Transverse colon (tissue), 4 donors: ENCODE measurements at regions not wholly inside any gene's neighbourhood (a gene's known extent, or its start where the extent isn't known, plus 50 kb on each side); places are given as distances from the start of the nearest gene placed in this dataset.

ENCODE experiments used
- DNase-seq: peaks from one replicate; pipeline ENCODE4 v3.0.0-alpha.2; 2019
- H3K27ac ChIP-seq, 4 donors: fragments of 200-600 bp; sonication (generic); 2 replicates each; pipeline ENCODE4 v1.5.1; 2016 to 2018; ENCODE audit warnings: inconsistent platforms in 4 of 4
- H3K27me3 ChIP-seq: fragments of 200-600 bp; sonication (generic); 2 replicates; pipeline ENCODE4 v1.5.1; 2017; ENCODE audit warnings: inconsistent platforms
- H3K36me3 ChIP-seq, 4 donors: fragments of 200-600 bp; sonication (generic); 2 replicates each; pipeline ENCODE4 v1.5.1; 2017 to 2019; ENCODE audit warnings: inconsistent platforms in 4 of 4
- H3K4me1 ChIP-seq, 4 donors: fragments of 200-600 bp; sonication (generic); 2 replicates each; pipeline ENCODE4 v1.5.1; 2017 to 2020; ENCODE audit warnings: inconsistent platforms in 4 of 4
- H3K4me3 ChIP-seq, 4 donors: fragments of 200-600 bp; sonication (generic); 1 replicate in 1 of 4; 2 replicates in 3 of 4; pipeline versions ENCODE4 v1.5.1 to v1.6.1; 2017 to 2019; ENCODE audit warnings: inconsistent platforms in 4 of 4
- H3K9me3 ChIP-seq, 2 donors: fragments of 200-600 bp; sonication (generic); 2 replicates each; pipeline ENCODE4 v1.5.1; 2017 to 2019; ENCODE audit warnings: inconsistent platforms in 2 of 2
- CTCF ChIP-seq, 5 experiments: fragments of 200-600 bp in 3 of 5; fragments of 450-650 bp in 2 of 5; sonication (generic) in 3 of 5; IDR thresholded peaks; 1 replicate in 2 of 5; 2 replicates in 3 of 5; pipeline ENCODE4 v1.5.1; 2016 to 2017; ENCODE audit warnings: antibody characterized with exemption in 5 of 5, inconsistent platforms in 3 of 5, mild to moderate bottlenecking in 2 of 5, moderate library complexity in 1 of 5
- EP300 ChIP-seq: sonication (generic); formaldehyde crosslinking; IDR thresholded peaks from one replicate; pipeline ENCODE4 v1.6.1; 2017; ENCODE audit warnings: antibody characterized with exemption, low read depth
- POLR2A ChIP-seq: fragments of 450-650 bp; IDR thresholded peaks from one replicate; pipeline ENCODE4 v1.6.1; 2016; ENCODE audit warnings: antibody characterized with exemption, mild to moderate bottlenecking, moderate library complexity
- POLR2AphosphoS5 ChIP-seq, 3 donors: sonication (generic); formaldehyde crosslinking; IDR thresholded peaks; one replicate each; pipeline ENCODE4 v1.6.1; 2016; ENCODE audit warnings: antibody characterized with exemption in 3 of 3
- WGBS, 2 donors: methylation state at CpG; one replicate each; pipeline ENCODE4 v1.1.5; 2018; ENCODE audit warnings: low coverage in 1 of 2; 5-methylcytosine and 5-hydroxymethylcytosine counted together
- in situ Hi-C, 4 donors: fragments of 200-750 bp; cut with MboI; loops; one replicate each; pipeline versions ENCODE4 v1.15.0 to v1.15.1; 2017; ENCODE audit warnings: low sequenced_read_pairs in 3 of 4, low pct_ligation_motif_present in 1 of 4, low pct_unique_long_range_greater_than_20kb in 1 of 4
- intact Hi-C: fragments of 100-400 bp; cut with DNase I; formaldehyde crosslinking; loops from one replicate; pipeline ENCODE4 v1.15.1; 2023; ENCODE audit warnings: low total_unique reads

GRCh38 chr16:72236866-72237265 is 64.9 kb upstream of the PMFBP1 start:
- no peak overlapping the region for H3K4me3 ChIP-seq
- no peaks in the 10 kb centered on the region for H3K4me1 ChIP-seq
- H3K27ac ChIP-seq, result no peak overlapping the region
- DNase-seq, result no peak
- TF ChIP-seq EP300, result no peak
- H3K9me3 ChIP-seq, result no peaks in the 10 kb centered on the region
- intact Hi-C loops, result no loop called here
- no peaks in the 10 kb centered on the region for H3K36me3 ChIP-seq
- no peaks in the 10 kb centered on the region for H3K27me3 ChIP-seq
- in situ Hi-C loops, result loop anchor here in 2 of 4 donors (25.0 kb wide), 1 partner anchor 225 kb away; no protein-coding TSS in a partner anchor
- WGBS, 2 donors, result 71 to 84% methylated on average over 2 of the region's 2 CpGs

GRCh38 chr16:72234387-72234786 is 62.4 kb upstream of the PMFBP1 start:
- no peak overlapping the region for H3K4me3 ChIP-seq
- TF ChIP-seq EP300 (no peak), POLR2AphosphoS5 (IDR thresholded peaks at IDR 0.05) (no peak), CTCF (IDR thresholded peaks at IDR 0.05) (no peak), POLR2A (no peak)
- H3K27me3 ChIP-seq, result no peaks in the 10 kb centered on the region
- DNase-seq, result no peak
- in situ Hi-C loops (loop anchor here in 2 of 4 donors (25.0 kb wide), 1 partner anchor 228 kb away; no protein-coding TSS in a partner anchor), intact Hi-C loops (no loop called here)
- no peaks in the 10 kb centered on the region for H3K36me3 ChIP-seq
- H3K27ac ChIP-seq, result no peak overlapping the region
- WGBS, 2 donors, result 34 to 57% methylated on average over 3 to 5 of the region's 5 CpGs
- no peaks in the 10 kb centered on the region for H3K4me1 ChIP-seq
- H3K9me3 ChIP-seq, result no peaks in the 10 kb centered on the region

GRCh38 chr16:72228014-72228413 is 56.1 kb upstream of the PMFBP1 start:
- Histone ChIP-seq H3K27me3 (no peaks in the 10 kb centered on the region), H3K36me3 (no peaks in the 10 kb centered on the region), H3K4me3 (no peak overlapping the region), H3K4me1 (peaks cover 0 to 12% (median 2%) of the 10 kb centered on the region in 4 donors), H3K27ac (no peak overlapping the region), H3K9me3 (no peaks in the 10 kb centered on the region)
- intact Hi-C loops, result no loop called here
- TF ChIP-seq POLR2AphosphoS5 (IDR thresholded peaks at IDR 0.05), result no peak
- no peak for TF ChIP-seq POLR2A
- TF ChIP-seq EP300, result no peak
- no peak for TF ChIP-seq CTCF (IDR thresholded peaks at IDR 0.05)
- WGBS, 2 donors, result 85 to 89% methylated on average over 5 to 8 of the region's 8 CpGs
- no peak for DNase-seq
- in situ Hi-C loops, result loop anchor here in 2 of 4 donors (25.0 kb wide), 1 partner anchor 234 kb away; no protein-coding TSS in a partner anchor

- H3K36me3 ChIP-seq, result no peaks in the 10 kb centered on the region
- TF ChIP-seq EP300, result no peak
- TF ChIP-seq CTCF (IDR thresholded peaks at IDR 0.05), result no peak
- no peak for TF ChIP-seq POLR2A
- TF ChIP-seq POLR2AphosphoS5 (IDR thresholded peaks at IDR 0.05), result no peak
- H3K27me3 ChIP-seq, result no peaks in the 10 kb centered on the region
- H3K27ac ChIP-seq, result no peak overlapping the region
- WGBS, 2 donors, result 90% methylated on average over 2 of the region's 3 CpGs
- in situ Hi-C loops, result loop anchor here in 2 of 4 donors (25.0 kb wide), 1 partner anchor 236 kb away; no protein-coding TSS in a partner anchor
- no peak overlapping the region for H3K4me3 ChIP-seq
- intact Hi-C loops, result no loop called here
- DNase-seq, result no peak
- H3K9me3 ChIP-seq, result no peaks in the 10 kb centered on the region
- H3K4me1 ChIP-seq, result peaks cover 0 to 22% (median 3%) of the 10 kb centered on the region in 4 donors
Observed at GRCh38 chr16:72226136-72226535, 54.2 kb upstream of the PMFBP1 start.

GRCh38 chr16:72224260-72224768 is 52.4 kb upstream of the PMFBP1 start:
- 45 to 52% methylated on average over 6 of the region's 6 CpGs for WGBS, 2 donors
- TF ChIP-seq POLR2AphosphoS5 (IDR thresholded peaks at IDR 0.05) (no peak), EP300 (no peak), CTCF (IDR thresholded peaks at IDR 0.05) (no peak), POLR2A (no peak)

More at GRCh38 chr16:72224260-72224768, 52.4 kb upstream of the PMFBP1 start:
- peaks cover 0 to 25% (median 3%) of the 10 kb centered on the region in 4 donors for H3K4me1 ChIP-seq
- no peaks in the 10 kb centered on the region for H3K36me3 ChIP-seq
- intact Hi-C loops (no loop called here), in situ Hi-C loops (no loop called here)
- H3K27ac ChIP-seq, result peak overlapping the region in 2 of 4 donors; percentile 23 to 42
- H3K27me3 ChIP-seq, result no peaks in the 10 kb centered on the region
- H3K4me3 ChIP-seq, result no peak overlapping the region
- no peaks in the 10 kb centered on the region for H3K9me3 ChIP-seq
- DNase-seq, result peak; percentile 33
